Nephron (organoid): ENCODE measurements at regions not wholly inside any gene's neighbourhood (a gene's known extent, or its start where the extent isn't known, plus 50 kb on each side); places are given as distances from the start of the nearest gene placed in this dataset.
"Not testable (repeated sequence)": the region's sequence is repeated elsewhere in the genome, so short reads cannot be mapped to it uniquely, and the experiment has no call there.

Experiments
- H3K27ac Mint-ChIP-seq, 3 experiments: 2 replicates each; pipeline ENCODE4 v1.8.0; 2020; ENCODE audit warnings: mixed read lengths in 3 of 3, mild to moderate bottlenecking in 2 of 3, moderate library complexity in 1 of 3
- H3K27me3 Mint-ChIP-seq: 2 replicates; pipeline ENCODE4 v1.8.0; 2021; ENCODE audit warnings: low read depth, mild to moderate bottlenecking, moderate library complexity, mixed read lengths
- H3K36me3 Mint-ChIP-seq: 2 replicates; pipeline ENCODE4 v1.8.0; 2020; ENCODE audit warnings: low read depth, mixed read lengths
- H3K4me1 Mint-ChIP-seq: 2 replicates; pipeline ENCODE4 v1.8.0; 2020; ENCODE audit warnings: mixed read lengths
- H3K4me3 Mint-ChIP-seq, 3 experiments: 2 replicates each; pipeline ENCODE4 v1.8.0; 2020; ENCODE audit warnings: mild to moderate bottlenecking in 3 of 3, mixed read lengths in 3 of 3, moderate library complexity in 2 of 3
- H3K9me3 Mint-ChIP-seq: 2 replicates; pipeline ENCODE4 v1.8.0; 2020; ENCODE audit warnings: mixed read lengths

- not testable (repeated sequence) for H3K4me1 Mint-ChIP-seq, H3K27ac Mint-ChIP-seq, H3K36me3 Mint-ChIP-seq, H3K9me3 Mint-ChIP-seq, H3K27me3 Mint-ChIP-seq, H3K4me3 Mint-ChIP-seq
These were observed 563.5 kb downstream of the RPIA start for GRCh38 chr2:89255013-89255412.

- not testable (repeated sequence) for H3K4me3 Mint-ChIP-seq, H3K27ac Mint-ChIP-seq, H3K27me3 Mint-ChIP-seq, H3K9me3 Mint-ChIP-seq, H3K36me3 Mint-ChIP-seq, H3K4me1 Mint-ChIP-seq
These were observed 582.0 kb downstream of the RPIA start for GRCh38 chr2:89273443-89273842.

GRCh38 chr2:89280536-89280935, 589.1 kb downstream of the RPIA start:
- H3K36me3 Mint-ChIP-seq, H3K27me3 Mint-ChIP-seq, H3K27ac Mint-ChIP-seq, H3K4me1 Mint-ChIP-seq, H3K4me3 Mint-ChIP-seq, H3K9me3 Mint-ChIP-seq: not testable (repeated sequence)

GRCh38 chr2:89286448-89287080, 595.1 kb downstream of the RPIA start:
- not testable (repeated sequence) for H3K4me3 Mint-ChIP-seq, H3K27ac Mint-ChIP-seq, H3K36me3 Mint-ChIP-seq, H3K9me3 Mint-ChIP-seq, H3K4me1 Mint-ChIP-seq, H3K27me3 Mint-ChIP-seq

- not testable (repeated sequence) for H3K4me3 Mint-ChIP-seq, H3K9me3 Mint-ChIP-seq, H3K27ac Mint-ChIP-seq, H3K36me3 Mint-ChIP-seq, H3K27me3 Mint-ChIP-seq, H3K4me1 Mint-ChIP-seq
These were observed 595.6 kb downstream of the RPIA start for GRCh38 chr2:89287084-89287483.

GRCh38 chr2:89291717-89292298, 600.3 kb downstream of the RPIA start:
- H3K9me3 Mint-ChIP-seq, H3K27me3 Mint-ChIP-seq, H3K27ac Mint-ChIP-seq, H3K4me3 Mint-ChIP-seq, H3K36me3 Mint-ChIP-seq, H3K4me1 Mint-ChIP-seq: not testable (repeated sequence)

- H3K36me3 Mint-ChIP-seq, H3K9me3 Mint-ChIP-seq, H3K27me3 Mint-ChIP-seq, H3K4me3 Mint-ChIP-seq, H3K4me1 Mint-ChIP-seq, H3K27ac Mint-ChIP-seq: not testable (repeated sequence)
These were observed 601.9 kb downstream of the RPIA start for GRCh38 chr2:89293399-89293798.

GRCh38 chr2:89294335-89294734, 602.9 kb downstream of the RPIA start:
- H3K4me1 Mint-ChIP-seq, H3K27ac Mint-ChIP-seq, H3K4me3 Mint-ChIP-seq, H3K27me3 Mint-ChIP-seq, H3K36me3 Mint-ChIP-seq, H3K9me3 Mint-ChIP-seq: not testable (repeated sequence)

GRCh38 chr2:89296820-89297398, 605.4 kb downstream of the RPIA start:
- not testable (repeated sequence) for H3K4me3 Mint-ChIP-seq, H3K4me1 Mint-ChIP-seq, H3K27me3 Mint-ChIP-seq, H3K9me3 Mint-ChIP-seq, H3K27ac Mint-ChIP-seq, H3K36me3 Mint-ChIP-seq

GRCh38 chr2:89299196-89299595, 607.7 kb downstream of the RPIA start:
- not testable (repeated sequence) for H3K36me3 Mint-ChIP-seq, H3K4me3 Mint-ChIP-seq, H3K4me1 Mint-ChIP-seq, H3K9me3 Mint-ChIP-seq, H3K27ac Mint-ChIP-seq, H3K27me3 Mint-ChIP-seq

- not testable (repeated sequence) for H3K4me1 Mint-ChIP-seq, H3K36me3 Mint-ChIP-seq, H3K4me3 Mint-ChIP-seq, H3K9me3 Mint-ChIP-seq, H3K27me3 Mint-ChIP-seq, H3K27ac Mint-ChIP-seq
These were observed 614.1 kb downstream of the RPIA start for GRCh38 chr2:89305623-89306022.

- not testable (repeated sequence) for H3K9me3 Mint-ChIP-seq, H3K27me3 Mint-ChIP-seq, H3K27ac Mint-ChIP-seq
These were observed 615.6 kb downstream of the RPIA start for GRCh38 chr2:89306869-89307637.

GRCh38 chr2:89318990-89319389, 627.5 kb downstream of the RPIA start:
- not testable (repeated sequence) for H3K4me1 Mint-ChIP-seq, H3K36me3 Mint-ChIP-seq, H3K27me3 Mint-ChIP-seq, H3K9me3 Mint-ChIP-seq, H3K4me3 Mint-ChIP-seq, H3K27ac Mint-ChIP-seq

More at GRCh38 chr2:89306869-89307637, 615.6 kb downstream of the RPIA start:
- not testable (repeated sequence) for H3K4me3 Mint-ChIP-seq, H3K4me1 Mint-ChIP-seq, H3K36me3 Mint-ChIP-seq

GRCh38 chr2:89325894-89326293, 634.4 kb downstream of the RPIA start:
- not testable (repeated sequence) for H3K27ac Mint-ChIP-seq, H3K36me3 Mint-ChIP-seq, H3K27me3 Mint-ChIP-seq, H3K4me1 Mint-ChIP-seq, H3K9me3 Mint-ChIP-seq, H3K4me3 Mint-ChIP-seq

- not testable (repeated sequence) for H3K4me3 Mint-ChIP-seq, H3K36me3 Mint-ChIP-seq, H3K27me3 Mint-ChIP-seq
These were observed 635.0 kb downstream of the RPIA start for GRCh38 chr2:89326455-89326854.

More at GRCh38 chr2:89326455-89326854, 635.0 kb downstream of the RPIA start:
- not testable (repeated sequence) for H3K9me3 Mint-ChIP-seq, H3K27ac Mint-ChIP-seq, H3K4me1 Mint-ChIP-seq
